OCI-LY3 (cell line): ENCODE measurements at regions not wholly inside any gene's neighbourhood (a gene's known extent, or its start where the extent isn't known, plus 50 kb on each side); places are given as distances from the start of the nearest gene placed in this dataset.

Experiments
- H2AFZ ChIP-seq: fragments of 200-600, 300-600 bp; shearing (Covaris generic); 2 replicates; pipeline ENCODE4 v1.6.0; 2014; ENCODE audit warnings: antibody characterized with exemption, low read depth, low read length
- H3K27ac ChIP-seq: fragments of 200-600, 300-600 bp; sonication (generic); 2 replicates; pipeline ENCODE4 v1.5.1; 2014; ENCODE audit warnings: mild to moderate bottlenecking, low read length, moderate library complexity, mixed read lengths
- H3K27me3 ChIP-seq: fragments of 200-600, 300-600 bp; sonication (generic); 2 replicates; pipeline ENCODE4 v1.6.1; 2014; ENCODE audit warnings: low read depth, low read length, mixed read lengths
- H3K36me3 ChIP-seq: fragments of 200-600, 300-600 bp; sonication (generic); replicated peaks from 2 replicates; pipeline ENCODE3; 2014; ENCODE audit warnings: low read depth, low read length, mixed read lengths
- H3K4me1 ChIP-seq: fragments of 300-600, 200-600 bp; sonication (generic); 2 replicates; pipeline ENCODE4 v1.6.1; 2014; ENCODE audit warnings: low read length, mixed read lengths
- H3K4me2 ChIP-seq: fragments of 200-600, 300-600 bp; sonication (generic); 2 replicates; pipeline ENCODE4 v1.6.1; 2014; ENCODE audit warnings: low read length, mixed read lengths
- H3K4me3 ChIP-seq: fragments of 300-600, 200-600 bp; sonication (generic); 2 replicates; pipeline ENCODE4 v1.5.1; 2014; ENCODE audit warnings: antibody characterized with exemption, mild to moderate bottlenecking, low read length, moderate library complexity
- H3K79me2 ChIP-seq: fragments of 300-600, 200-600 bp; shearing (Covaris generic); 2 replicates; pipeline ENCODE4 v1.6.1; 2014; ENCODE audit warnings: mild to moderate bottlenecking, low read length, mixed read lengths
- H3K9ac ChIP-seq: fragments of 300-600, 200-600 bp; shearing (Covaris generic); 2 replicates; pipeline ENCODE4 v1.6.0; 2014; ENCODE audit warnings: mild to moderate bottlenecking, low read length, moderate library complexity
- H3K9me3 ChIP-seq: fragments of 200-600, 300-600 bp; shearing (Covaris generic); 2 replicates; pipeline ENCODE4 v1.6.1; 2014; ENCODE audit warnings: low read length, mixed read lengths; ENCODE audit not compliant: insufficient read depth
- H4K20me1 ChIP-seq: fragments of 200-600, 300-600 bp; sonication (generic); 2 replicates; pipeline ENCODE4 v1.6.1; 2016; ENCODE audit warnings: low read length, mixed read lengths; ENCODE audit not compliant: insufficient read depth
- EZH2phosphoT487 ChIP-seq: fragments of 200-600 bp; shearing (Covaris generic); IDR thresholded peaks from 2 replicates; pipeline ENCODE4 v1.6.1; 2018; ENCODE audit warnings: antibody characterized with exemption, mixed run types, low read depth
- TF ChIP-seq, protein P1 (sequence below): fragments of 200-600, 300-600 bp; sonication (generic); IDR thresholded peaks from 2 replicates; pipeline ENCODE4 v1.5.1; 2014; ENCODE audit warnings: antibody characterized with exemption, low read length, low read depth

DNA sequence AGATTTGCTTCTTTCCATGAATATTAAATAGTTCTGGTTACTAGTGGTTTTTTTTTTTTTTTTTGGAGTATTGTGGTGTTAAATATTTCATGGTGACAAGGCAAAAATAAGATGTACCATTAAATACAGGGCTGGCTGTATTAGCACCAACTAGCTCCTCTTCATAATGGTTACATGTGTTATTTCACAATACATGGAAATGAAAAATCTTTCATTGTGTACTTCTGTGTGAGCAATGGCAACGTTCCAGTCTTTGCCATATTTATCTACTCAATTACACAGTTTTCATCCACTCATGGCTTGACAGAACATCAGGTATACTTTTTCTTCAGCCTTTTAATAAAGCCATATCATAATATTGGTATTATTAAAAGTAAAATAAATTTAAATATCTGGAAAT is 394.7 kb upstream of the GRM3 start:
- no peaks in the 10 kb centered on the region for H3K79me2 ChIP-seq
- H3K27ac ChIP-seq: no peak overlapping the region
- TF ChIP-seq EZH2phosphoT487: no peak
- TF ChIP-seq, protein P1, sequence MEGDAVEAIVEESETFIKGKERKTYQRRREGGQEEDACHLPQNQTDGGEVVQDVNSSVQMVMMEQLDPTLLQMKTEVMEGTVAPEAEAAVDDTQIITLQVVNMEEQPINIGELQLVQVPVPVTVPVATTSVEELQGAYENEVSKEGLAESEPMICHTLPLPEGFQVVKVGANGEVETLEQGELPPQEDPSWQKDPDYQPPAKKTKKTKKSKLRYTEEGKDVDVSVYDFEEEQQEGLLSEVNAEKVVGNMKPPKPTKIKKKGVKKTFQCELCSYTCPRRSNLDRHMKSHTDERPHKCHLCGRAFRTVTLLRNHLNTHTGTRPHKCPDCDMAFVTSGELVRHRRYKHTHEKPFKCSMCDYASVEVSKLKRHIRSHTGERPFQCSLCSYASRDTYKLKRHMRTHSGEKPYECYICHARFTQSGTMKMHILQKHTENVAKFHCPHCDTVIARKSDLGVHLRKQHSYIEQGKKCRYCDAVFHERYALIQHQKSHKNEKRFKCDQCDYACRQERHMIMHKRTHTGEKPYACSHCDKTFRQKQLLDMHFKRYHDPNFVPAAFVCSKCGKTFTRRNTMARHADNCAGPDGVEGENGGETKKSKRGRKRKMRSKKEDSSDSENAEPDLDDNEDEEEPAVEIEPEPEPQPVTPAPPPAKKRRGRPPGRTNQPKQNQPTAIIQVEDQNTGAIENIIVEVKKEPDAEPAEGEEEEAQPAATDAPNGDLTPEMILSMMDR: no peak
- H3K9ac ChIP-seq: no peak overlapping the region
- H3K27me3 ChIP-seq: no peaks in the 10 kb centered on the region
- no peaks in the 10 kb centered on the region for H4K20me1 ChIP-seq
- no peaks in the 10 kb centered on the region for H3K9me3 ChIP-seq
- H3K4me1 ChIP-seq: peaks cover 13% of the 10 kb centered on the region
- H3K4me3 ChIP-seq: no peak overlapping the region
- no peak overlapping the region for H2AFZ ChIP-seq
- H3K4me2 ChIP-seq: no peak overlapping the region
- no peaks in the 10 kb centered on the region for H3K36me3 ChIP-seq

DNA sequence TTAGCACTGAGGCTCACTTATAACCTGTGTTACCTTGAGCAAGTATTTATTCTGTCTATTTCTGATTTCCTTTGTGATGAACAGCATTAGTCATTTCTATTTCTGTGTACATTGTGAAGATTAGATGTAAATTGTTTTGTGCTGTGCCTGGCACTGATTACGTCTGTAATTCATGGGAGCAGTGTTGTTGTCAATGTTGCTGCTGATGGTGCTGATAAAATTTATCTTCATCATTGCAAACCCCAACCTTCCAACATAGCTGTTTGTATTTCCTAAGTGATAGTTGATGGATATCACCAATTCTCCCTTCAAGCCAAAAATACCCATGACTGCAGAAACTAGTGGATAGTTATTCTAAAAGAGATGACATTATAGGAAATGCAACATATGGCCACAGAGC is 400.5 kb upstream of the GRM3 start:
- H3K79me2 ChIP-seq: no peaks in the 10 kb centered on the region
- no peaks in the 10 kb centered on the region for H4K20me1 ChIP-seq
- no peaks in the 10 kb centered on the region for H3K4me1 ChIP-seq
- no peak overlapping the region for H2AFZ ChIP-seq
- no peak overlapping the region for H3K4me2 ChIP-seq
- no peak overlapping the region for H3K4me3 ChIP-seq
- TF ChIP-seq, protein P1: no peak
- TF ChIP-seq EZH2phosphoT487: no peak
- no peaks in the 10 kb centered on the region for H3K27me3 ChIP-seq
- no peaks in the 10 kb centered on the region for H3K9me3 ChIP-seq
- no peaks in the 10 kb centered on the region for H3K36me3 ChIP-seq
- H3K27ac ChIP-seq: no peak overlapping the region
- H3K9ac ChIP-seq: no peak overlapping the region

DNA sequence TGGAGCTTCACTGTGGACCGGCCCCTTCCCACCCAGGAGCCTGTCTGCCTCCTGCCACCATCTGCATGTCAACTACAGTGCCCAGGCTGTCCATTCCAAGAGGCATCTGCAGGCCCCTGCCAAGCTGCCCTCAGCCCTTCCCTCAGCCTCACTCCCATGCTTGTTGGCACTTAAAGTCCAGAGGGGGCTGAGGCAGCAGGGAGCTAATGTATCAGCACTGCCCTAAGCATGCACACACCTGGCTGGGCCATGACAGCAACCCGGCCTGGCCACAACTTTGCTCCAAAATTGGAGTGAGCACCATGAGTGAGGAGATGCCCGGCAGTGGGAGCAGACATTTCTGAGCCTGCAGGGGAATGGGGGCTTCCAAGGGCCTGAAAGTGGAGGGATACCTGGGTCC is 417.5 kb upstream of the GRM3 start:
- TF ChIP-seq, protein P1: no peak
- TF ChIP-seq EZH2phosphoT487: no peak
- no peaks in the 10 kb centered on the region for H3K36me3 ChIP-seq
- no peaks in the 10 kb centered on the region for H3K27me3 ChIP-seq
- H3K79me2 ChIP-seq: no peaks in the 10 kb centered on the region
- H3K27ac ChIP-seq: no peak overlapping the region
- H4K20me1 ChIP-seq: no peaks in the 10 kb centered on the region
- no peak overlapping the region for H3K4me3 ChIP-seq
- 0 out of 2 replicates have a peak, but pooled peaks cover 4% of the 10 kb centered on the region for H3K4me1 ChIP-seq
- peaks cover 5% of the 10 kb centered on the region; the same call in 1 of the 2 replicates for H3K9me3 ChIP-seq
- no peak overlapping the region for H3K4me2 ChIP-seq
- H2AFZ ChIP-seq: no peak overlapping the region
- H3K9ac ChIP-seq: no peak overlapping the region

DNA sequence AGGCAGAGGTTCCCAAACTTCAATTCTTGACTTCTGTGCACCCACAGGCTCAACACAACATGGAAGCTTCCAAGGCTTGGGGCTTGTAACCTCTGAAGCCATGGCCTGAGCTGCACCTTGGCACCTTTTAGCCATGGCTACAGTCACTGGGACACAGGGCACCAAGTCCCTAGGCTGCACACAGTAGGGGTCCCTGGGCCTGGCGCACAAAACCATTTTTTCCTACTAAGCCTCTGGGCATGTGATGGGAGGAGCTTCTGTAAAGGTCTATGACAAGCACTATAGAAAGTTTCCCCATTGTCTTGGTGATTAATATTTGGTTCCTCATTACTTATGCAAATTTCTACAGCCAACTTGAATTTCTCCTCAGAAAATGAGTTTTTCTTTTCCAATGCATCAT is 420.9 kb upstream of the GRM3 start:
- TF ChIP-seq, protein P1: no peak
- TF ChIP-seq EZH2phosphoT487: no peak
- Histone ChIP-seq H3K4me3 (no peak overlapping the region), H3K4me1 (0 out of 2 replicates have a peak, but pooled peaks cover 4% of the 10 kb centered on the region), H3K9ac (no peak overlapping the region), H3K79me2 (no peaks in the 10 kb centered on the region), H4K20me1 (no peaks in the 10 kb centered on the region), H3K27ac (no peak overlapping the region), H3K9me3 (peaks cover 5% of the 10 kb centered on the region; the same call in 1 of the 2 replicates), H3K4me2 (no peak overlapping the region), H3K27me3 (no peaks in the 10 kb centered on the region), H2AFZ (no peak overlapping the region), H3K36me3 (no peaks in the 10 kb centered on the region)
